ENCODE measurements at regions not wholly inside any gene's neighbourhood (a gene's known extent, or its start where the extent isn't known, plus 50 kb on each side); places are given as distances from the start of the nearest gene placed in this dataset.
A peak's percentile ranks its signal among the peaks of the same experiment; 100 is the strongest.
"Not testable (repeated sequence)": the region's sequence is repeated elsewhere in the genome, so short reads cannot be mapped to it uniquely, and the experiment has no call there.

DNA sequence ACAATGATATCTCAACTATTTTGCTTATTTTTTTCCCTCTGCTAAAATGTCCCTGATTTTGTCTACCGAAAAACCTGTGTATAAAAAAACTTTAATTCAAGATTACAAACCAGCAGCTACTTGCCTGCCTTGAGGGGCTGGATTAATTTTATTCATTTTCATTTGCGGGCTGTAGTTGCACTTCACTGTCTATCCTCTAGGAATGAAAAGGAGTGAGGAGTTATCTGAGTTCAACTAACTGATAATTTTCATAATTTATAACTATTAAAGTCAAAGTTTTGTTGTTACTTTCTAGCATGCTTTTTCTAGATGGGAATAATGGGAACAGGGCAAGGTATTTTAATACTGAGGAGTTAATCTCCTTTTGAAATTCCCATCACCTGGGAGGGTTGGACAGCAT, 50.3 kb upstream of the AGTPBP1 start:
- DNase-seq (ENCODE audit: low read depth) = not testable (repeated sequence)

DNA sequence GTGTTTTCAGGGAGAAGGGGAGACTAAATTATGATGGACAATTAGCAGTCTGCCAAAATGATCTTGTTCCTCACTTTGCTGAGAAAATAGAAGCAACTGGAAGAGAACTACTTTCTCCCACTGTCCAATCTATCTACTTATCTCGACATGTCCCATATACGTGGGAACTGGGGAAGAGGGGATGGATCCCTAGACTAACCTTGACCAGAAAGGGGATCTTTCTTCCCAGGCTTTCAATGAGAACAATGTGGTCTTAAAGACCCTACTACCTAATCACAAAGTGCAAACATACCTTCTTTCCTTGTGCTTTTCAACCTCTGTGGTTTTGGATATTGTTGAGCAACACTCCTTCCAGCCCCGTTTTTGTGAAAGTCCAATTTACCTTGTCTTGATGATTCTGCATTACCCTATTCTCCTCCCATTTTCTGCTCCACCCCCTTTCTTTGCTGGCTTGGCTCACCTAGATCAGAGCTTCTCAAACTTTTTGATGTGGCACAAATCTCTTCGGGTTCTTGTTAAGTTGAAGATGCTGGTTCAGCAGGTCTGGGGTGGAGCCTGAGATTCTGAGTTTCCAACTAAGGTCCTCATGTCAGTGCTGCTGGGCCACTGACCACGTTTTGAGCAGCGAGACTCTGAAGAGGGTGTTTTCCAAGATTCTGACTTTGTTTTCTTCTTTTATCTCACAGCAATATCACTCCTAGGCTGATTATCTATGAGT, 61.4 kb upstream of the AGTPBP1 start:
- not testable (repeated sequence) for DNase-seq (ENCODE audit: low read depth)

DNA sequence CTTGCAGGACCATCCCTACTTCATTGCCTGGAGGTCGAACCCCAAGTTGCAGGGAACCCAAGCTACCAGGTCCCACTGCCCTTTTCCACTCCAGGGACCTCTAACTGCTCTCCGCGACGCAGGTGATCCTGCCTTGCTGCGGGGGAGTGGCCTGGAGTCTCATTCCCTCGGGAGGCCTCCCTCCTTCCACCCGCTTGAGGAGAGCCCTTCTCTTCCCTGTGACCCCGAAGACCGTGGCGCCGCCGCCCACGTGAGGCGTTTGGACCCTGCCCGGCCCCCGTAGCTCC, 63.0 kb upstream of the AGTPBP1 start:
- DNase-seq (ENCODE audit: low read depth) = not testable (repeated sequence)

DNA sequence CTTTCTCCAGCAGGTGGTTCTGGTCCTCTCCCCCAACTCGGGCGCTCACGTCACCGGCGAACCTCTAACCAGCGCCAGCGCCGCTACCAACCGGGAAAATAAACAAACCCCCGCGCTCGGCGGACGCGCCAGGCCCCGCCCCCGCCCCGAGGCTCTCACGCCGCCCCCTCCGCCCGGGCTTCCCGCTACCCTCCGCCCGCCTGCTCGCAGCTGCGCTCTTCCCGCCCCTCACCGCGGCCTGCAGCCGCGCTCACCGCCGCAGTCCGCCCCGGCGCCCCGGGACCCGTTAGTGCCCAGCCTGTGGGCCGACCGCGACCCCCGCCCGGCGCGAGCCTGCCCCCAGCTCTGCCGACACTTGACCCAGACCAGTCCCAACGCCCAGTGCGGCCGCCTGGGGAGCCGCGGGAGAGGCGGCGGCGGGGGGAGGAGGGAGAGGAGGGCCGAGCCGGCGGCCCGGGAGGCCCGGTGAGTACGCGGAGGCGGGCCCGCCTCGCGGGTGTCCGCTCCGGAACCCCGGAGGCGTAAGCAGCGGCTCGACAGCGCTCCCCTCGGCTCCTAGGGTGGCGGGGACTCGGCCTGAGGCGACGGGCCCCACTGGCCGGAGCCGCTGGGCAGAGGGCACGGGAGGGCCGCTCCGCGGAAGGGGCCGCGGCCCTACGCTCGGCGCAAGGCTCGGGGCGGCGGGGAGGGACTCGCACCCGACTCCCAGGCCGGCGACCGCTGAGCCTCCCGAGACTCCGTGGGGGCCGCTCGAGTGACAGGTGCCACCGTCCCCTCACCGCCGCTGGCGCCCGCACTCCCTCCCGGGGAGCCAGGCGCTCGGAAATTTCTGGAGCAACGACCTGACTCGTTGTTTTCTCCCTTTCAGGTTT, 63.6 kb upstream of the AGTPBP1 start:
- peak; percentile 52 for DNase-seq (ENCODE audit: low read depth)

DNA sequence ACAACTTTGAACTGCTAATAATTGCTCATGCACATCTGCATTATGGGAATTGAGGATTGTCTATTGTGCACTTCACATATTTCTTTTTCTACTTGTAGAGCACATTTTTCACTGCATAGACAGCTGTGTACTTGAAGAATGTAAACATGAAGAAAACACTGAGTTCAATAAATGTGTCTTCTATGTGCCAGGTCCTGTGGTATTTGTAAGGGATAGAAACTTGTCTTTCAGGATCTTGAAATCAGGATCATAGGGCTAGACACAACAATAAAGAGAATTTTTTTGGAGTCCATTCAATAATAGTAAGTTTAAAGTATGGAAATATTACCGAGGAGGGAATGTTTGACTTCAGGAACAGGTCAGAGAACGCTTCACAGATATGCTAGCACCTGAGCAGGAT, 66.6 kb upstream of the AGTPBP1 start:
- DNase-seq (ENCODE audit: low read depth) = not testable (repeated sequence)

DNA sequence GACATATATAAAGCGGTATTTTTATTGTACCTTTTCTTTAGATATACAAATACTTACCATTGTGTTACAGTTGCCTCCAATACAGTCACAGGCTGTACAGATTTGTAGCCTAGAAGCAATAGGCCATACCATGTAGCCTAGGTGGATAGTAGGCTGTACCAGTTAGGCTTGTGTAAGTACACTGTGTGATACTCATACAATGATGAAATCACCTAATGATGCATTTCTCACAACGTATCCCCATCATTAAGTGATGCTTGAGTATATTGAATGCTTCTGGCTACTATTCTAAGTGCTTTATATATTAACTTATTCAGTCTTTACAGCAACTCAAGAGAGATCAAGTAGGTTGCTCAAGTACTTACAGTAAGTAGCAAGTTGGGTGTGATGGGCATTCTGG, 71.6 kb upstream of the AGTPBP1 start:
- DNase-seq (ENCODE audit: low read depth) = not testable (repeated sequence)

DNA sequence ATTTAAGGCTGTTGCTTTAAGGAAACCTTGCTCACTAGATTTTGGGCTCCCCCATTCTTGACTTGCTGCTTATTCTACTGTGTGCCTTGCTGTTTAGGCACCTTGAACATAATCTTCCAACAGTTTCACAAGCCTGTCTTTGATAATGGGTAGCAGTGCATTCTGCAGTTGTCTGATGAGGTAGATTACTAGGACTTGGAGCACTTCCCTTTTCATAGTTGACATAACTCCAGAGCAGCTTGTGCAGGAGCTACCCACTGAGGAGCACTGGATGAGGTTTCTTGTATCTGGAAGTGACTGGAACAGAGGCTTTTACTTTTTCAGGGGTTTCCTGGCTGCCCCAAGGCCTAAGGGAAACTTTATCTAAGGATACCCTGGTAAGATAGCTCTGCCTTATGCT, 73.0 kb upstream of the AGTPBP1 start:
- not testable (repeated sequence) for DNase-seq (ENCODE audit: low read depth)

DNA sequence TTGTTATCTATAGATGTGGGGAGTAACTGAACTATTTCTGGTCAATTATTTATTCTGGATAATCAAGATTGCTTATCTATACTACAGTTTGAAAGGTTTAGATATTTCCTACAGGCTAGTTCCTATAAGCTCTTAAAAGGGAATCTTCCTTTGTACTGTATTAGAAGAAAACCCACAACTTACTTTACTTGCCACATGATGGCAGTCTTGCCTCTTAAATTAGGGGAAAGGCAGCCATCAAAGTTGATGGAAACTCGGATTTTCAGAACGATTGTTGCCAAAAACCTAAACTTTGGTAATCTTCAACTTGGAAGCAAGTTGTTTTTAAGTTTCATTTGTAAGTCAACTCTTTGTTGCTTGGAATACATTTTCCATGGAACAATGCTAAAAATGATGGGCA, 77.2 kb upstream of the AGTPBP1 start:
- peak; percentile 24 for DNase-seq (ENCODE audit: low read depth)

DNA sequence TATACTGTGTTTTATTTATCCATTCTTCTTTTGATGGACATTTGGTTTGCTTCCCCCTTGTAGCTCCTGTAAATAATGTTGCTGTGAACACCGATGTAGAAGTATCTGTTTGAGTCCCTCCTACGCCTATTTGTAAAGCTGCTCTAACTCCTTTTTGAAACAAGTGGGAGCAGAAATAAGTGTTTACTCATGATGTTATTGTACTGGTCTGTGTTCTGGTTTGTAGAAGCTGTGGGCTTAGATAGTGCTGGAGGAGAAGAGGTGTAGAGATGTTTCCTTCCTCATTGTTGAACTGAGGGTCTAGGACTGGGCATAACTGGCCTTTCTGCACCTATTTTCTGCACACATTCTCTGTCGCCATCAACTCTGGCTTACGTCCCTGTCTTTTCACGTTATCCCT, 78.8 kb upstream of the AGTPBP1 start:
- not testable (repeated sequence) for DNase-seq (ENCODE audit: low read depth)

DNA sequence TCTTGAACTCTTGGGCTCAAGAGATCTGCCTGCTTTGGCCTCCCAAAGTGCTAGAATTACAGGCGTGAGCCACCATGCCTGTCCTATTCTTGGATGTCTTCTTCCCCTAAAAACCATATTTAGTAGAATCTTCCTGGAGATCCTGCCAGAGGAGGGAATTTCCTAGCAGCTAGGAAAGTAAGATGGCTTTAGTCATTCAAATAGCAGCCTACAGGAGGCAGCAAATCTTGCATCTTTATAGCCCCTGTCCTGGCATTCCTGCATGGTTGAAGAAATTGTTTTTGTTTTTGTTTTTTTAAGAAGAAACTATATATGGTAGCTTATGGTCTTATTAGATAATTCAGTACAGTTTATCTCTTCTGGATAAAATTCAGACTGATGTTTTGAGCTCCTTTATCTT, 83.2 kb upstream of the AGTPBP1 start:
- DNase-seq (ENCODE audit: low read depth) = peak; percentile 16

DNA sequence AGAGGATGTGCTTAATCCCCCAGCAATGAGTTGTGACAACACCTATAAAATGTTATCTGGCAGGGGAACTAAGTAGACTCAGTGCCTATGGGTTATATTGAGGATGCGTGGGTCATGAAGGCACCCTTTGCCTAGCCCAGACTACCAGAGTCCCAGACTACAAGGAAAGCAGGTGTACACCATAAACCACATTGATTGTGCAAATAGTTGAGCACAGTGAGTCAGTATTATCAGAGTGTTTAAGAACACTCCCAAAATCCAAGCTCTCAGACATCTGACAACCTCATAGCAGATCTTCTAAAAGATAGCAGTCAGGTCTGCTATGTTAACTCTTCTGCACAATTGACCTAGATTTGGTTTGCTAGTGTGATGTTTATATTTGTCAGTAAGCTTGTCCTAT, 92.8 kb upstream of the AGTPBP1 start:
- DNase-seq (ENCODE audit: low read depth) = not testable (repeated sequence)

DNA sequence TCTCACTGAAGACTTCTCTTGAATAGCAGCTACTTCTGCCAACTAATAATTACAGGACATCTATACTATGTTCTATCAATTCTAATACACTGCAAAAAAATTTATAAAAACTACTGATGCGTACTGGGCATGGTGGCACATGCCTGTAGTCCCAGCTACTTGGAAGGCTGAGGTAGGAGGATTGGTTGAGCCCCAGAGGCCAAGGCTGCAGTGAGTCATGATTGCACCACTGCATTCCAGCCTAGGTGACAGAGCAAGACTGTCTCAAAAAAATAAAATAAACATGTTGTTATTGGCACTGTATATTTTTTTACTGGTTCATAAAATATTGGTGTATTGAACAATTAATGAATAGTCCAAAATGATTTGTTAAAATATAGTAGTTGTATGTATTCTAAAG, 97.0 kb upstream of the NAA35 start:
- peak; percentile 3 for DNase-seq (ENCODE audit: low read depth)

DNA sequence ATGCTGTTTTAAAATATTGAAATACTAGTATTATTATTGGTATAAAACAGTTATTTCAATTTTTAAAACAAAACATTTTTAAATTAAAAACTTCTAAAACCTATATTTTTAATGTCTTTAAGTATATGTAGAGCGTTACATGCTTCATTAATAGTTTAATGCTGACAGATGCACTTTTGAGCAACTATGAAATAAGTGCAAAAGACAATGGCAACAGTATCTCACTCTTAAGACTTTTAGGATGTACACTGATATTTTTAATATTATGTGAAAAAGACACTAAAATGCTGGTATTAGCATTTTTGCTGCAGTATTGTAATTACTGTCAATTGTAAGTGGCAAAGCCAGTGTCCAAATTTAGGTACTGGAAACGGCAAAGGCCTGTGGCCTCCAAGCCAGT, 93.2 kb upstream of the NAA35 start:
- not testable (repeated sequence) for DNase-seq (ENCODE audit: low read depth)

DNA sequence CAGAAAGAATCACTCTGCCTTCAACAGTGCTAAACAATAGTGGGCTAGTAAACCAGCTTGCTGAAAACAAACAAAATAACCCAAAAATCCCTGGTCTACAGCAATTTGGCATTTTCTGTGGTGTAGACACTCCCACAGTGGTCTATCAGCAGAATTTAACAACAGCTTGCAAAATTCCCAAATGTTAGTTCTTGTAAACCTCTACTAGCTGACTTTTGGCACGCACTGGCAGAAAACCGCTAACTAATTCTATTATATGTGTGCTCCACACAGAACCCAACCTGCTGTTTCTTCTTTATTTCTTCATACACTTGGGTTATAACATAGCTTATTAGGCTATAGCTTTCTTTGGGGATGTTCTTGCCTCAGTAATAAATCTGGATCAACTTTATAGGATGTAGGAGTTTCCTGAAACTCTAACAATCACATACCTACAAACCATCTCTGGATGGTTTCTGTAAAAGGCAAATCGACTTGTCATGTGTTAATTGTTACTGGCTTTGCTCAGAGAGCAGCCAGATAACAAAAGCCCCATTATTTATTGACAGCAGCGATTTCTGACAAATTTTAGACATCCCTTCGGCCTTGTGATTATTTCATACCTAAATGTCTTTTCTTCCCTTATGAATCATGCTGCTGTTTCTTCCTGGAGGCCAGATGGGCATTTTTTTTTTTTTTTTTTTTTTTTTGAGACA, 82.7 kb upstream of the NAA35 start:
- peak; percentile 3 for DNase-seq (ENCODE audit: low read depth)

DNA sequence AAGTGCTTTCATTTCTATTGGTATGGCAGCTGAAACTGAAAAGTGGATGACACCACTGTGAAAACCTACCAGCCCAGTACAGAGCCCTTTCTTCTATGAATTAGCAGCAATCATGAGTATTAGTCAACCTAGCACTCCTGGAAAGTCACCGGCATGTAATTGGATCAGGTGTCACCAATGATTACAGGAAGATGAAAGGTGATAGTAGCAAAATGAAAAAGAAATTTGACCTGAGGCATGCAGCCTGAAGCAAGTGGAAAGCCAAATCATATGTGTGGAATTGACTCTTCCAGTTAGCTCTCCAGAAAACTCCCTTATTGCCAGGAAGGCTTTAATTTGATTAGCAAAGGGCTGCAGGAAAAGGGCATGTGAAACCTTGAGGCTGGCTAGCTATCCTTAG, 81.2 kb upstream of the NAA35 start:
- DNase-seq (ENCODE audit: low read depth) = no peak

DNA sequence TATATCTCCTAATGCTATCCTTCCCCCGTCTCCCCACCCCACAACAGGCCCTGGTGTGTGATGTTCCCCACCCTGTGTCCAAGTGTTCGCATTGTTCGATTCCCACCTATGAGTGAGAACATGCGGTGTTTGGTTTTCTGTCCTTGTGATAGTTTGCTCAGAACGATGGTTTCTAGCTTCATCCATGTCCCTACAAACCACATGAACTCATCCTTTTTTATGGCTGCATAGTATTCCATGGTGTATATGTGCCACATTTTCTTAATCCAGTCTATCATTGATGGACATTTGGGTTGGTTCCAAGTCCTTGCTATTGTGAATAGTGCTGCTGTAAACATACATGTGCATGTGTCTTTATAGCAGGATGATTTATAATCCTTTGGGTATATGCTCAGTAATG, 79.1 kb upstream of the NAA35 start:
- DNase-seq (ENCODE audit: low read depth) = not testable (repeated sequence)

DNA sequence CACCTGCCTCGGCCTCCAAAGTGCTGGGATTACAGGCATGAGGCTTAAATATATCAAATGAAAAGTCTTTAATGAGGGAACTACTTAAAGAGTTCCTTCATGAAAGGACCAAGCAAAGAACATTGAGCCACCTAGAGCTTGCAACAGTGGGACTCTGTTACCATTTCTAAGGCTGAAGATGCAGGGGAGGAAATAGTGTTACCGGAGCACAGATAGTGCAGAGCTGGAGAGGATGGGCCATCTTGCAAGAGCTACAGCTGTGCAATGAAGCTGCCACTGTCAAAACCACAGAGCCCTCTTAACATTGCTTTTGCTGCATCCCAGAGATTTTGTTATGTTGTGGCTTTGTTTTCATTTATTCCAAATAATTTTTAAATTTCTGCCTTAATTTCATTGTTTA, 77.1 kb upstream of the NAA35 start:
- no peak for DNase-seq (ENCODE audit: low read depth)

DNA sequence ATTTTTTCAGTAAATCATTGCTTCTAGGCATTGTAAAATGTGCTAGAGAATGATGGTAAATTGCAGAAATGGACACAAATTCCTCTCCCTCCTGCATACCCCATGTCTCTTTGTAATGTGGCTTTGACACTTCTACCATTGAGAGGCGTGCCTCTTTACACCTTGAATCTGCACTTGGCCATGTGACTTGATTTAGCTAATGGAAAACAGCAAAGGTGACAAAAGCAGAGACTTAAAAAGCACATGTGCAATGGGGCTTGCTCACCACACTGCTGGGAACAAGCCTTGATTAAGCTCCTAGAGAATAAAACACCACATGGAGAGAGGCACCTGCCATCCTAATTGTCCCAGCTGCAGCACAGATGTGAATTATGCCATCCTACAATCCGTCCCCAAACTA, 69.9 kb upstream of the NAA35 start:
- DNase-seq (ENCODE audit: low read depth) = no peak

DNA sequence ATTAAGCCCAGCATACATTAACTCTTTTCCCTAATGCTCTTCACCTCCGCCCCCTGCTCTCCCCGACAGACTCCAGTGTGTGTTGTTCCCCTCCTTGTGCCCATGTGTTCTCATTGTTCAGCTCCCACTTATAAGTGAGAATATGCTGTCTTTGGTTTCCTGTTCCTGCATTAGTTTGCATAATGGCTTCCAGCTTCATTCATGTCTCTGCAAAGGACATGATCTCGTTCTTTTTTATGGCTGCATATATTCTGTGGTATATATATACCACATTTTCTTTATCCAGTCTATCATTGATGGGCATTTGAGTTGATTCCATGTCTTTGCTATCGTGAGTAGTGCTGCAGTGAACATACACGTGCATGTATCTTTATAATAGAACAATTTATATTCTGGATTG, 69.3 kb upstream of the NAA35 start:
- not testable (repeated sequence) for DNase-seq (ENCODE audit: low read depth)

DNA sequence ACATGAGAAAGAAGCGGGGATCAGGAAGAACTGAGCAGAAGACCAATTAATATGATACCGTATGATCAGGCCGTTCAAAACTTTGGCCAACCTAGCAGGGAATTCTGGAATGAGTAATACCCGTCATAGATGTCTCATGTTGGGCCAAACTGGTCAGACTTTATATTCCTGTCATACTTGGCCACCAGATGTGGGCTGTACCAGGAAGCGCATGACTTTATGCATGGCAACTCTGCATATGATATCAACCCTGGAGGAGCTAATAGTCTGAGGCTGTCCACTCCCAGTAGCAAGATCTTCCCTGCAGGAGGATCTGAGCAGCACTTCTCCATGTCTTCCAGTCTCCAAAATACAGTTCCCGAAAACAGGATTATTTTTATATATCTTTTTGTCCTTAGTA, 68.5 kb upstream of the NAA35 start:
- DNase-seq (ENCODE audit: low read depth) = no peak

DNA sequence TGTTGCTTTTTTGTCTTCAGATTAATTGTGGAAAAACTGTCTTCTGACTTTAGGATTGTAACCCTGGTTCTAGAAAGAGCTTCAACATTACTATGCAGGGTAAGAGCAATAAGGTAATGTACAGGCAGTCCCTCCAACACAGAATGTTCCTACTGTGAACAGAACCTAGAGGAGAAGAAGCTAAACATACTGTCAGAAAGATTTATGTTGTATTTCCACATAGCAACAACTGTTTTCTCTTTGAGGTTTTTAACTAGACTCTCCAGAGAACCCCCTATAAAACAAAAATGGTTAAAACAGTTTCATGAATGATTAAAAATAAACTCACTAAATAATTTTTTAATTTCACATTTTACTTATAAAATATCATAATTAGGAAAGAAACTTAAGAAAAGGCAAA, 64.3 kb upstream of the NAA35 start:
- no peak for DNase-seq (ENCODE audit: low read depth)

DNA sequence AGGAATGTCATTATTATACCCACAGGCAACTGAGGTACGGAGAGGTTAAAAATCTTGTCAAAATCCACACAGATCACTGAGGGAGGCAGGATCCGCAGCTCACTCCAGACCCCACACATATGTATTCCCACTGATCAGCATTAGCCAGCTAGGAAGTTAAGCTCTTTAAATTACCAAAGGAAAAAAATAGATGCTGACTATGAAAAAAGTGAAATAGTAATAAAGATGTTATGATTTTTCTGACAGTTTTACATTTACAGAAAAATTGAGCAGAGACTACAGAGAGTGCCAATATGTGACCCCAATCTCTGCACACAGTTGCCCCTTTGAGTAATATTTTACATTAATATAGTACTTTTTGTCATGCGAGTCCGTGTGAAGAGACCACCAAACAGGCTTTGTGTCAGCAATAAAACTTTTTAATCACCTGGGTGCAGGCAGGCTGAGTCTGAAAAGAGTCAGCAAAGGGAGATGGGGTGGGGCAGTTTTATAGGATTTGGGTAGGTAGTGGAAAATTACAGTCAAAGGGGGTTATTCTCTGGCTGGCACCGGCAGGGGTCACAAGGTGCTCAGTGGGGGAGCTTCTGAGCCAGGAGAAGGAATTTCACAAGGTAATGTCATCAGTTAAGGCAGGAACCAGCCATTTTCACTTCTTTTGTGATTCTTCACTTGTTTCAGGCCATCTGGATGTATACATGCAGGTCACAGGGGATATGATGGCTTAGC, 61.9 kb upstream of the NAA35 start:
- DNase-seq (ENCODE audit: low read depth) = not testable (repeated sequence)
